RWPE1 (cell line): ENCODE measurements at regions not wholly inside any gene's neighbourhood (a gene's known extent, or its start where the extent isn't known, plus 50 kb on each side); places are given as distances from the start of the nearest gene placed in this dataset.

ENCODE experiments used
- CTCF ChIA-PET: fragments of 350-600 bp; sonication (Branson Sonifier 250); formaldehyde crosslinking; extraction: SDS; loops from one replicate; lab custom pipeline; 2021; lab: Yijun Ruan, JAX
- POLR2A ChIA-PET: fragments of 400-600 bp; formaldehyde crosslinking; extraction: SDS; loops from one replicate; lab custom pipeline; 2020; ENCODE audit warnings: antibody characterized with exemption; ENCODE audit not compliant: low non-redundant PET; lab: Yijun Ruan, JAX
- DNase-seq: peaks from one replicate; pipeline ENCODE4 v3.0.0; 2012; ENCODE audit warnings: low spot score
- H3K27ac ChIP-seq: fragments of 450-650 bp; 2 replicates; pipeline ENCODE4 v1.5.1; 2017
- TF ChIP-seq, protein P1 (sequence below): fragments of 450-650 bp; conservative IDR thresholded peaks from 2 replicates; pipeline ENCODE4 v1.5.1; 2017; ENCODE audit warnings: low read depth, mild to moderate bottlenecking

DNA sequence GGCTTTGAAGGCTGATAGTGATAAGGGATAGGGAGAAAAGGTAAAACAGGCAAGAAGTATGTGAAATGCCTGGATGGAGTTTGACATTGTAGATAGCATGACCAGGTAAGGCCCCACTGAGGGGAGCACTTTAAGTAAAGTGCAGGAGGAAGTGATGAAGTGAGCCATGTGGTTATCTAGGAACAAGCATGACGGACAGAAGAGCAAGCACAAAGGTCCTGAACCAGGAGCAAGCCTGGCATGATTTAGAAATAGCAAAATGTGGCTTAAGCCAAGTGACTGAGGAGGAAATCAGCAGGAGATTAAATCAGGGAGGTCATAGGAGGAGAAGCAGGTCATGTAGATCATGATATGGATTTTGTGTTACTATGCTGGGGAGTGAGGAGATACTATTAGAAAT is 129.2 kb downstream of the GLUL start:
- ChIA-PET POLR2A (no interaction called here), CTCF (no interaction called here)
- TF ChIP-seq, protein P1, sequence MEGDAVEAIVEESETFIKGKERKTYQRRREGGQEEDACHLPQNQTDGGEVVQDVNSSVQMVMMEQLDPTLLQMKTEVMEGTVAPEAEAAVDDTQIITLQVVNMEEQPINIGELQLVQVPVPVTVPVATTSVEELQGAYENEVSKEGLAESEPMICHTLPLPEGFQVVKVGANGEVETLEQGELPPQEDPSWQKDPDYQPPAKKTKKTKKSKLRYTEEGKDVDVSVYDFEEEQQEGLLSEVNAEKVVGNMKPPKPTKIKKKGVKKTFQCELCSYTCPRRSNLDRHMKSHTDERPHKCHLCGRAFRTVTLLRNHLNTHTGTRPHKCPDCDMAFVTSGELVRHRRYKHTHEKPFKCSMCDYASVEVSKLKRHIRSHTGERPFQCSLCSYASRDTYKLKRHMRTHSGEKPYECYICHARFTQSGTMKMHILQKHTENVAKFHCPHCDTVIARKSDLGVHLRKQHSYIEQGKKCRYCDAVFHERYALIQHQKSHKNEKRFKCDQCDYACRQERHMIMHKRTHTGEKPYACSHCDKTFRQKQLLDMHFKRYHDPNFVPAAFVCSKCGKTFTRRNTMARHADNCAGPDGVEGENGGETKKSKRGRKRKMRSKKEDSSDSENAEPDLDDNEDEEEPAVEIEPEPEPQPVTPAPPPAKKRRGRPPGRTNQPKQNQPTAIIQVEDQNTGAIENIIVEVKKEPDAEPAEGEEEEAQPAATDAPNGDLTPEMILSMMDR: no peak
- H3K27ac ChIP-seq: no peak overlapping the region
- DNase-seq: no peak

DNA sequence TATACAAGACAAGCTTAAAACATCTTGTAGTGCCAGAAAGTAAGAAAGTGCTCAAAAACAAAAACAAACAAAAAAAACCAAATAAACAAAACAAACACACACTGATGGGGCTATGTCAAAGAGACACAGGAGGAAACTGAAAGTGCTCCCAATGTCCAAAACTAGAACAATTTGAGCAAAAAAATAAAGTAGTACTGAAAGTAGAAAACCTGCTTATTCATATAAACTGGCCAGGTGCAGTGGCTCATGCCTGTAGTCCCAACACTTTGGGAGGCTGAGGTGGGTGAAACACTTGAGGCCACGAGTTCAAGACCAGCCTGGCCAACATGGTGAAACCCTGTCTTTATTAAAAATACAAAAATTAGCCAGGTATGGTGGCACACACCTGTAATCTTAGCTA is 129.9 kb downstream of the GLUL start:
- TF ChIP-seq, protein P1: no peak
- H3K27ac ChIP-seq: no peak overlapping the region
- POLR2A ChIA-PET: no interaction called here
- DNase-seq: no peak
- CTCF ChIA-PET: no interaction called here

DNA sequence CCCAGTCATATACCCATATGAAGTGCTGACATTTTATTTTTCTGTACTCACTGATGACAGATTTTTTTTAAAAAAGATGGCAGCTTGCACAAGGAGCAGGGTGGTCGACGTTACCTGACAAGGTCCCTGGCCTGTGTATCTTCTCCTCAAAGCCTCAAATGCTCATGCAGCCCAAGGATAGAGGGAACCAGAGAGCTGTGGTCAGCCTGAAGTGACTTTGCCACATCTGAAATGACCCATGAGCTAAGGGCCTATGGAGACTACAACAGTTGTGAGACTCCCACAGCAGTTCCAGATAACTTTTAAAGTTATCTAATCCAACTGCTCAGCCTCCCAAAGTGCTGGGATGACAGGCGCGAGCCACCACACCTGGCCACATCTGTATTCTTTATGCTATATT is 131.1 kb downstream of the GLUL start:
- TF ChIP-seq, protein P1: no peak
- DNase-seq: no peak
- ChIA-PET POLR2A (no interaction called here), CTCF (interaction anchor here (0.6 kb wide), 1 partner anchor 166 kb away, joined by 5 read pairs; no protein-coding TSS in a partner anchor)
- H3K27ac ChIP-seq: no peak overlapping the region

DNA sequence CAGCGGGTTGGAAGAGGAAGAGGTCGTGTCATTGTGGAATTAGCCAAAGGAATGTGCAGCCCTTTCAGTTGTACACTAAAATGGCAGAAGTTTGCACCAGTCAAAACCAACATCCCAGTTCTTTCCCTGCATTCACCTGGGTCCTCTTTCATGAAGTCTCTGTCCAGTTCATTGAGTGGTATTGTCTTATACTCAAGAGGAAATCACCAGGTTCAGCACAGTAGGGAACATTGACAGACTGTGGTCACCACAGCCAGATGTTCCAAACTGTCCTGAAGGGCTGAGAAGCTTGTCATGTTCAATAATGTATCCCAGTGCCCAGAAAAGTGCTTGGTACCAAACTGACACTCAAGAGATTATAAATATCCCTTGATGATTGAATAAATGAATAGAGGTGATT is 131.6 kb downstream of the GLUL start:
- POLR2A ChIA-PET: no interaction called here
- no peak overlapping the region for H3K27ac ChIP-seq
- no peak for DNase-seq
- CTCF ChIA-PET: no interaction called here
- TF ChIP-seq, protein P1: no peak

DNA sequence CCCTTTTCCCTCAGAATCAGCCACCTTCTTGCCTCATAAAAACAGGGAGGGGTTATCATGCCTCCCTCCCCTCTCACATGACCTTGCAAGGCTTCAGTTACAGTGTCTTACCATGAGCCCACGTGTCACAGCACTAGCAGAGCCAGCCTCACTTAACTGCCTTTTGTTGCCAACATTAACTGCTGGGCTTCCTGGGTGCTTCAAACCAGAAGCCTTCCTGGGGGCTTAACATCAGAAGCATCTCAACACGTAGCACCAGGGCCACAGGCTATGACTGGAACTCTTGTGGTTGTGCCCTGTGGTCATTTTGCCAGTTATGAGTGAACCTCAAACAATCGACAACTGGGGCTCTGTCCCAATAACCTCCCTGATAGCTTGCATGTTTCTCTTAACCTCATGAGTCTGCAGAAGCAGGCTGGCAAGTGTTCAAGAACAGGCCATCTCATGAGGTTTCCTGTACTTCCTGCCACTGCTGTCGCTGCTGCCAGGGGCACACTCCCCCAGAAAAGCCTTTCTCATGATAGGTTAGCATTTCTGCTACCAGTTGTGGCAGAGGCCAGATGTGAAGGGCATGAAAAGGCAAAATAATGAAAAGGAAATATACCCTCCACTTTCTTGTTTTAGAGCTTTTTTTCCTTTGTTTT is 132.2 kb downstream of the GLUL start:
- DNase-seq: no peak

DNA sequence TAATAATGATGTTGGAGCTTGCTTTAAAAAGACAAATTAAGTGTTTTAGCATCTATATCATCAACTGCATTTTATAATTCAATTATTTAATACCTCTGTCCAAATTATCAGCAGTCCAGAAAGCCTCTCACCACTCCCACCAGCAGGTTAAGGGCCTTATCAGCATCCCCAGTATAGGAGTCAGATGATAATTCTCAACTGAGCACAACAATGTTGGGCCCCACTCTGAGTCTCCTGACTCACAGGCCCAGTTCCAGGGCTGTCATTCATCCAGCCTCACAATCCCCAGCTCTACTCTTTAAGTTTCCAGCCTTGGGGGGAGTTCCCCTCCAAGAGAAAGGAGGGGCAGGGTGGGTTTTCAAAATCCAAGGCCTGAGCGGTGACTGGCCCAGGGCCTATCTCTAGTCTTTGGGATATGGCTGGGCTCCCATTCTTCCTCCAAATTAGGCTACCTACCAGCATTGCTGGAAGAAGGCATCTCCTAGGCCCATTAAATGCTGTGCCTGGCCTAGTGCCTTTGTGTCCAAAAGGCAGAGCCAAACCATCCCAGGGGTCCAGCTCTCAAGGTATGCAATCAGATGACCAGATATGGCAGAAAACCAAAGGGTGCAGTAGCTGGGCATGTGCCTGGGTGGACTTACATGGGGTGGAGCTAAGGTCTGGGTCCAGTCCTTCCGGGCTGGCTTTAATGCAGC is 134.1 kb downstream of the GLUL start:
- TF ChIP-seq, protein P1: no peak
- no peak overlapping the region for H3K27ac ChIP-seq
- DNase-seq: no peak
- CTCF ChIA-PET: interaction anchor here (0.6 kb wide), 1 partner anchor 391 kb away, joined by 5 read pairs; no protein-coding TSS in a partner anchor
- POLR2A ChIA-PET: no interaction called here

More for the DNA sequence above, 132.2 kb downstream of the GLUL start:
- TF ChIP-seq, protein P1: no peak
- ChIA-PET POLR2A (no interaction called here), CTCF (interaction anchor here (0.6 kb wide), 1 partner anchor 116 kb away, joined by 3 read pairs; no protein-coding TSS in a partner anchor)
- peak overlapping the region; percentile 45 for H3K27ac ChIP-seq
